HTR-8/SVneo (cell line): ENCODE measurements at regions not wholly inside any gene's neighbourhood (a gene's known extent, or its start where the extent isn't known, plus 50 kb on each side); places are given as distances from the start of the nearest gene placed in this dataset.
A peak's percentile ranks its signal among the peaks of the same experiment; 100 is the strongest.

Source experiments
- DNase-seq: peaks from one replicate; pipeline ENCODE4 v3.0.0; 2011; ENCODE audit warnings: low spot score, mixed read lengths; ENCODE audit not compliant: insufficient read length
- FAIRE-seq: peaks from 2 replicates; lab custom pipeline; 2011; peaks lifted over from hg19 to GRCh38; lab: Jason Lieb, UNC

GRCh38 chr2:735670-736218 lies 58.5 kb upstream of the TMEM18 start:
- FAIRE-seq, result no peak
- DNase-seq, result no peak

- FAIRE-seq, result no peak
- DNase-seq, result no peak
Observed at GRCh38 chr2:734496-734895, 57.3 kb upstream of the TMEM18 start.

- no peak for DNase-seq
- no peak for FAIRE-seq
Observed at GRCh38 chr2:733495-733894, 56.3 kb upstream of the TMEM18 start.

GRCh38 chr2:733001-733400 lies 55.8 kb upstream of the TMEM18 start:
- no peak for FAIRE-seq
- DNase-seq, result no peak

GRCh38 chr2:731711-732110 lies 54.5 kb upstream of the TMEM18 start:
- FAIRE-seq (no peak), DNase-seq (no peak)

- no peak for DNase-seq
- FAIRE-seq, result no peak
Observed at GRCh38 chr2:729376-729861, 52.2 kb upstream of the TMEM18 start.

- peak; percentile 97 for FAIRE-seq
- DNase-seq, result no peak
Observed at GRCh38 chr2:728165-728564, 51.0 kb upstream of the TMEM18 start.

- DNase-seq (no peak), FAIRE-seq (no peak)
Observed at GRCh38 chr2:727071-727470, 49.9 kb upstream of the TMEM18 start.
